GM19452 (cell line): ENCODE measurements at regions not wholly inside any gene's neighbourhood (a gene's known extent, or its start where the extent isn't known, plus 50 kb on each side); places are given as distances from the start of the nearest gene placed in this dataset.
"Not testable (repeated sequence)": the region's sequence is repeated elsewhere in the genome, so short reads cannot be mapped to it uniquely, and the experiment has no call there.

ENCODE experiments used
- ATAC-seq: cut with Tn5 transposase; IDR thresholded peaks from one replicate; pipeline ENCODE4 v1.9.1; 2021; ENCODE audit not compliant: unreplicated experiment

DNA sequence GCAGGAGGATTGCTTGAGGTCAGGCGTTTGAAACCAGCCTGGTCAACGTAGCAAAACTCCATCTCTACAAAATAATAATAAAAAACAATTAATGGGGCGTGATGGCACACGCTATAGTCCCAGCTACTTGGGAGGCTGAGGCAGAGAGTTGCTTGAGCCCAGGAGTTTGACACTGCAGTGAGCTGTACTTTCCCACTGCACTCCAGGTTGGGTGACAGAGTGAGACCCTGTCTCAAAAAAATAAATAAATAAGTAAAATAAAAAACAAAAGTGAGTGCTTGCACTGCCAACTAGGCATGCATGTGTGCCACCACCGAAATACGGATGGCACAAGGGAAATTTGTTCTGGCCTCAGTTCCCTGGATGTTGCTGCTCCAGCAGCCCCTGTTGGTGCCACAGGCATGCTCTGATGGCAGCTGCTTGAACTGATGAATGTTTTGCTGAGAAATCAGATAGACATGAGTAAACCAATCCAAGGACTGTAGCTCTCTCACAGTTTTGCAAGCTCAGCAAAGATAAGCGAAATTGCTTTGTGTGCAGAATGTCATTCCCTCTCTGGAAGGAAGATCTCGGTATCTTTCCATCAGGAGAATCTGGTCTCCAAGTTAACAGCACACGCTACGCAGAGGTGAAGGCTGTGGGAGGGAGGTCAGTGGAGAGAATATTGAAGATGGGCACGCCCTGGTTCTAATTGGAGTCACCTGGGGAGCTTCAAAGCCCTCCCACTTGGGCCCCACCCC is 188.0 kb upstream of the SLC24A3 start:
- no peak for ATAC-seq

DNA sequence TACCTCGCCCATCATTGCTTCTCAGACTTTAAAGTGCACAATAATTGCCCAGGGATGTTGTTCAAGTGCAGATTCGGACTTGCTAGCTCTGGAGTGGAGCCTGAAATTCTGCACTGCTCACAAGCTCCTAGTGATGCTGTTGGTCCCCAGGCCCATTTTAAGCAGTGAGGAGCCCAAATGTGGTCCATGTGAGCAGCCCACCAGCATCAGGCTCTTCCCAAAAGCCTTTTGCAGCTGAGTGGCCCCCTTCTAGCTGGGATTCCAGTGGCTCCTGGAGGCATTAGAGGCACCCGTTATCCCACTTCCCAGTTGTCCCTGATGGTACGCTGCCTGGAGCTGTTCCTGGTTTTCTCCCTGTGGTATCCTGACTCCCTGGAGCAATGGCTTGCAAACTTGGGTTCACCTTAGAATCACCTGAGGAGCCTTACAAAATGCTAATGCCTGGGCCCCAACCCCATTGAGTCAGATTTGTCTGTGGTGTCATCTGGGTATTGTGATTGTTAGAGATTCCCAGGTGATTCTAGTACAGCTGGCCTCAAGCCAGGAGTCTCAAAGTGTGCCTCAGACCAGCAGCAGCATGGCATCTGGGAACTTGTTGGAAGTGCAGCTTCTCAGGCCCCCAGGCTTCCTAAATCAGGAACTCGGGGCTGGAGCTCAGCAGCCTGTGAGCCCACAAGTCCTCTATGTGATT is 186.9 kb upstream of the SLC24A3 start:
- ATAC-seq = no peak

DNA sequence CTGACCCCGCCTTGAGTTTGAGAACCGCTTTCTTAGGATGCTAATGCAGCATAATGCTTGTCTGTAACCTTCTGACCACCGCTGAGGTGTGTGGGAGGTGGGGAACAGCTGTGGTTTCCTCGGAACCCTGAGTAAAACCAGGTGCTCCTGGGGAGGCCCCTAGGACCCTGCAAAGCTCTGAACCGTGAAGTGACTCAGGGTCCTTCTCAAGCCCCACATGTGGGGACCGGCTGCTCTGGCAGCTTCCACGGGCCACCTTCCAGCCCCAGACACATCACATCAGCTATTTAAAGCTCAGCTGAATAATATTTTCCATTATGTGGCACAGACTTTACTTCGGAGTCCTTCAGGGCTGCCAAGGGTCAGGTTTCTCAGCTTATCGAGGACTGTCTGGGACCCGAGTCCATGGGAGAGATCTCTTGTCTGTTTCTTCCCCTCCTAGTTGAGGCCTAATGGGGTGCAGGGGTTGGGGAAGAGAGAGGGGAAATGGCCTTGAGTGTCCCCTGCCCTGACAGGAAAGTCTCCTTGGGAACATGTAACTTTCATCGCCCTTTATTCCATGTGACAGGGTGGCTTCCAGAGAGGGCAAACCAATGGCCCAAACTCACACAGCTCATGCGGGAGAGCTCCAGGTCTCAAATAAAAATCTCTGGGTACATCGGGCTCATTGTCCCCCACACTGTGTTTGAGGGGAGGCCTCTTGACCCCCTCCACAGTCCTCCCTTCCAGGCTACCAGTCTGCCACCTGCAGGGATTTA is 186.1 kb upstream of the SLC24A3 start:
- ATAC-seq = peak; percentile 63

DNA sequence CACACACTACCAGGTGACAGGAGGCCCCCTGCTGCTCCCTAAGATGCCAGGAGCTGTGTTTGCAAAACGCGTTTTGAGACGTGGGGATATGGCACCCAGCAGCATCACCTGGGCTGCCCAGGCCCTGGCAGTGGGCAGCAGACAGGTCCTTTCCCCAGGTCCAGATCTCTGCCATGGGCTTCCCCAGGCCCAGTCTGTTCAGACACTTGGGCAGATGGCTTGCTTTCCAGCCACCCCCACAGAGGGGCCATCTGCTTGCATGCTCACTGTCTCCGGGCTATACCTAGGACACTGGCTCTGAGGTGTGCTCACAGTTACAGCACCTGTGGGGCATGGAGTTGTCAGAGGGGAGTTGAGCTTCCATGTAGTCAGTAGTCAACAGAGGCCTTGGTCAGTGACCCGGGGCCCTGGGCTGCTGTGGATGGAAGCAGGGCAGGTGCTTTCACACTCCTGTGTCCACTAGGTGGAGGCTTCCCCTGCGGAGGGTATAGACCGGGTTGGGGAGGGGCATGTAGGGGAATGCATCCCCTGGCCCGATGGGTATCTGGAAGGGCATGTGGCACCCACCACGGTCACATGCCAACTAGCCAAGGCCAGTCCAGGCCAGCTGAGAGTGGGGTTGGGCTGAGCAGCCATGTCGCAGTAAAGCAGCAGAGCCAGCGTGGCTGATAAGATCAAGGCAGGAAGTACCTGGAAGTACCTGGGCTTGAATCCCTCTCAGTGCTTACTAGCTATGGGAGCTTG is 185.4 kb upstream of the SLC24A3 start:
- no peak for ATAC-seq

DNA sequence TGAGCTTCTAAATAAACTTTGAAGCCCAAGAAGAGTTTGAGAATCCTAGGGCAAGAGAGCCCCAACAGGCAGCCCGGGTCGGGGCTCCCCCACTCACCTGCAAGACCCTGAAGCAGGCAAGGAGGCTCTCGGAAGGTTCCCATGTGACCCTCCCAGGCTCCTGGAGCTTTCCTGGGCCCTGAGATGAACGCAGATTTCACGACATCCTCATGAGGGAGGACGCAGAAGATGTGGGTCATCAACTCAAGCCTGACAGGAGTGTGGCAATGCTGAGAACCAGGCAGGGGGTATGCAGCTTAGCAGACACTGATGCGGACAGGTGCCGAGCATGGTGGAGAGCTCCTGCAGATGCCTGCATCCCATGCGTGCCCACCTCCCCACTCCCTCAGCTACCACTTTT is 184.5 kb upstream of the SLC24A3 start:
- ATAC-seq = no peak

DNA sequence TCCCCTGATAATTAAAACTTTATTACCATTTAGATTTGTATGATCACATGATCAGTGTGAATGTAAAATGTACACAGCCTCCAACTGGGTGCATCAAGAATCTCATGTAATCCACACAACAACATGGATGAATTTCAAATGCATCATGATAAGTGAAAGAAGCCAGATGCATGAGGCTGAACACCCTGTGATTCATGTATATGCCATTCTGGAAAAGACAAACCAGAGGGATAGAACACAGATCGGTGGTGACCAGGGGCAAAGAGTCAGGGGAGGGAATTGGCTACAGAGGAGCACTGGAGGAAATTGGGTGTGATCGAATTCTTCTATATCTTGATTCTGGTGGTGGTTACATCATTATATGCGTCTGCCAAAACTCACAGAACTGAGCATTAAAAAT is 170.7 kb upstream of the SLC24A3 start:
- no peak for ATAC-seq

DNA sequence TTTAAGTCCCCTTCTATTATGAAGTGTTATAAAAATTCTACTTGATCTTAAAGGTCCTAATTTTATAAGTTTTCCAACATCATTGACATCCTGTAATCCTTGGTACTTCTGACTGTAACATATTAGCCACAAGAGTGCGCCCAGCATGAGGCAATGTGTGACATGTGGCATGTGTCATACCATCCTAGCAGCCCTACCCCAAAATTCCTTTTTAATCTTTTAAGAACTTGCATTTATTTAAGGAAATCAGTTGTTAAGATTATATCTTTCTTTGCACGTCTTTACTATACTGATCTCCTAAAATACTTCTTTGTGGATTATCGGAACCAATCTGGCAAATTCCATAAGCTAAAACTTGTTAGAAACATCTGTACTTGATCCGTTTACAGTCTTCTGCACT is 167.1 kb upstream of the SLC24A3 start:
- no peak for ATAC-seq

DNA sequence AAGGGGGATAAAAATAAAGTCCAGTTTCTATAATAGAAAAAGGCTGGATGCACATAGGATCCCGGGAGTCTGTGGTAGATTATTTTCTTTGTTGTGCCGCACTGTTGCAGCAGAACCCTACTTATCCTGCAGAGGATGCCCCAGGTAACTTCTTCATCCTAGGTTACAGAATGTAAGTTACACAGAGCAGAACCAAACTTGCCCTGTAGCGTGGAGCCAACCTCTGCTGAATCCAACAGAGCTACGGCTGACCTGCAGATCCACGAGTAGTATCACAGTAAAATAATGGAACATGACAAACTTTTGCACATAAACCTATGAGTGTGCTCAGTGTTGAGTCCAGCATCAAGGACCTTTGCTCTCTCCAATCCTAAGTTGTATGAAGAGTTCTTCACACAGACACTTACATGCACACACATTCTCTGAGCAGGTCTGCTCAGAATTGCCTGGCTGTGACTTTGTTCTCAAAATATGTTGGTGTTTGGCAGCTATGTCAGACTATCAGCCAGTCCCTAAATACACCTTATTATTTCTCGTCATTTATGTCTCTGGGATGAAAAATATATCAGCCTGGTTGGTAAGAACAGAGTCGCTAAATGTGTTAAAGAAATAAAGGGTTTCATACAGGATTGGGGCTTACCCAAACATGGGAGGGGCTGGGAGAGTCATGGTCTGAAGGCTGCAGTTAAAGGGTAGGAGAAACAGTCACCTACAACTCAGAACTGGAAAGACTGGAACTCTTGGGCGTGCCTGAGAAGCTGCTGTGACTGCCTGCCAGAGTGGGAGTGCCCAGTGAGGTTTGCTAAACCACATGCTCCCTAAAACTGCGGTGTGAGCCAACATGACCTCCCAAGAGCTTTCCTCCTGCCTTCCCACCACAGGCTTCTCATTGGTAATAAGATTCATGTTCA is 165.1 kb upstream of the SLC24A3 start:
- ATAC-seq = no peak

DNA sequence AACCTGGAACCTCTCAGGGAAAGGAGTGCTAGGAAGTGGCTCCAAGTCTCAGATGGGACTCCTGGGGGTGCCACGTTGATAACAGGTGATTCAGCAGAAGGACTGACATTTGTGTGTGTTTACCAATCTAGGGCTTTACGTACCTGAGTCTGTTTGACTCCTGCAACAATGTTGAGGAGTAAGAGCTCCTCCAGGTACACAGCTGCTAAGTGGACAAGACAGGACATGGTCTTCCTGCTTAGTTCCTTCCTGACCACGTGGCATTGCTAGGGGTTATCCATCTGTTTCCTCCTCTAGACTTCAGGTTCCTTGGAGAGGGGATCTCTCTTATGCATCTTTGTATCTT is 164.5 kb upstream of the SLC24A3 start:
- ATAC-seq = no peak

DNA sequence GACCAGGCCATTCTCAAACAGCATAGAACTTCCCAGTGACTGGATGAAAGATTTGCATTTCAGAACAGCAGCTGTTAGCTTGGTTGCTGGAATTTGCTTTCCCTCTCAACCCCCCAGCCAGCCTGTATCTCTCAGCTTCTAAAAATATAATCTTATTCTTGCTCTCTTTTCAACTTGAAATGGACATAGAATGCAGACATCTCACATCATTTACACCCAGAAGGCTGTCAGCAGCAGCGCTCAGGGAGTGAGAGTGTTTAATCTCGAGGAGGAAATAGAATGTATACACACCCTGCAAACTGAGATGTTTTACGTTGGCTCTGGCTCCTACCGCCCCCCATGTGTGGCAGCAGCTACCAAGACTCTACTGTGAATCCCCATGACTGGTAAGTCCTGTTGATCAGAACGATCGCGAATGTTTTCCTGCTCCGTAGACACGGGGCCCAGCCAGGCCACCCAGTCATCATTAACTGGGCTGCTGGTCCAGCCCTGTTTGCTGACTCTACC is 163.4 kb upstream of the SLC24A3 start:
- no peak for ATAC-seq

DNA sequence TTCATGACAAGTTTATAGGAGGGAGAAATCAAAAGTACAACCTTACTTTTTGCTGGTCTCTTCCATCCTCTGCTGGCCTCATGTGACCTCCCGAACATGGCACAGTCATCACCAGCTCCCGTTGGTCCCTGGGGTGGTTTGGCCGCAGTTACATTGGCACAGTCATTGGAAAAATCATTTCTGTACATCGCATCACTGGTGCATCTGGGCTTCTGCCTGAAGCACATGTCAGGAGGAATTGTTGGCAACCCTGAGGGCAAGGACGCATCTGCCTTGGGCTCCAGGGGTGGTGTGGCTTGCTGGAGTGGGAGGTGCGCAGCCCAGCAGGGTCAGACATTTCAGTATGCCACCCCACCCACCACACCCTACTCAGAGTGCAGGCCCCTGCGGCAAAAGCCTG is 162.9 kb upstream of the SLC24A3 start:
- ATAC-seq = no peak

DNA sequence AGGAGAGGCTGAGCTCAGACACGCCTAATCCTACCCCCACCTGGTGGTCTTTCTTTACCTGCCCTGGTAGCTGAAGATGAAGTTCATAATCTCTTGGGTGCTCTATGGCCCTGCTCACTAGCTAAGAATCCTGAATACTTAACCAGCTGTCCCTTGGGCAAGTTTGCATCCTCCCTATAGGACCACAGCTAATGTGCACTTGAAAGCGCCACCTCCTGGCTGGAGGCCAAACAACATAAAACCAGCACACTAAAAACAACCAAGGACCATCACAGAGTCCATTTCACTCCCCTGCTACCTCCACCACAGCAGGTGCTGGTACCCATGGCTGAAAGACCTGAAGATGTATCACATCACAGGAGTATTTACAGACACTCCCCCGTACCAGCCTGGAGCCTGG is 155.5 kb upstream of the SLC24A3 start:
- ATAC-seq = no peak

DNA sequence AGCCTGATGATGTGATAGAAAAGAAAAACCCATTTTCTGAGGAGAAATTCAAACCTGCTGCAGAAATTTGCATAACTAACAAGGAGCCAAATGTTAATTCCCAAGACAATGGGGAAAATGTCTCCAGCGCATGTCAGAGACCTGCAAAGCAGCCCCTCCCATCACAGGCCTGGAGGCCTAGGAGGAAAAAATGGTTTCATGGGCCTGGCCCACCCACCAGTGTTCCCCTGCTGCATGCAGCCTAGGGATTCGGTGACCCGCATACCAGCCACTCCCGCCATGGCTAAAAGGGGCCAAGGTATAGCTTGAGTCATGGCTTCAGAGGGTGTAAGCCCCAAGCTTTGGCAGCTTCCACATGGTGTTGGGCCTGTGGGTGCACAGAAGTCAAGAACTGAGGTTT is 147.7 kb upstream of the SLC24A3 start:
- ATAC-seq = not testable (repeated sequence)

DNA sequence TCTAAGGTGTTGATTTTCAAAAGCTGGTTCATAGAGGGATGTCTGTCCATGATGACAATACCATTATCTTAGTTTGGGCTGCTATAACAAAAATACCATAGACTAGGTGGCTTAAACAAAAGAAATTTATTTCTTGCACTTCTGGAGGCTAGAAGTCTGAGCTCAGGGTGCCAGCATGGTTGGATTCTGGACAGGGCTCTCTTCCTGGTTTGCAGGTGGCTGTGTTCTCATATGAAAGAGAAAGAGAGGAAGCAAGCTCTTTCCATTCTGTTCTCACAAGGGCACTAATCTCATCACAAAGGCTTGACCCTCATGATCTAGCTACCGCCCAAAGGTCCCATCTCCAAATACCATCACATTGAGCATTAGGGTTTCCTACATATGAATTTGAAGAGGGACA is 144.5 kb upstream of the SLC24A3 start:
- no peak for ATAC-seq

DNA sequence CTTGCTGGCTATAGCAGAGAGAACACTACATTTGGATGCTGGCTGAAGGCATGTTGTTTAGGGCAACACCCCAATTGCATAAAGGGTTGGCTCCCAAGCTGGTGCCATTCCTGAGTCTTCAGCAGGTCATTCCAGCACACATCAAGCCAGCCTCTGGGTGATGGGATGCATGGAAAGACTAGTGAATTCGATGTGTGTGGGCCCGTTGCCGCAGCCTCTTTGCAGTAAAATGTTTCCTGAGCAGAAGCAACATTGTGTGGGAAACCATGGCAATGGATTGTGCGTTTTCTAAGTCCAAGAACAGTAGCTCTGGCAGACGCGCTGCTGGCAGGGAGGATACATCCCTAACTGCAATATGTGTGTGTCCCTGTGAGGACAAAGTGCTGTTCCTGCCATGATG is 142.4 kb upstream of the SLC24A3 start:
- no peak for ATAC-seq

DNA sequence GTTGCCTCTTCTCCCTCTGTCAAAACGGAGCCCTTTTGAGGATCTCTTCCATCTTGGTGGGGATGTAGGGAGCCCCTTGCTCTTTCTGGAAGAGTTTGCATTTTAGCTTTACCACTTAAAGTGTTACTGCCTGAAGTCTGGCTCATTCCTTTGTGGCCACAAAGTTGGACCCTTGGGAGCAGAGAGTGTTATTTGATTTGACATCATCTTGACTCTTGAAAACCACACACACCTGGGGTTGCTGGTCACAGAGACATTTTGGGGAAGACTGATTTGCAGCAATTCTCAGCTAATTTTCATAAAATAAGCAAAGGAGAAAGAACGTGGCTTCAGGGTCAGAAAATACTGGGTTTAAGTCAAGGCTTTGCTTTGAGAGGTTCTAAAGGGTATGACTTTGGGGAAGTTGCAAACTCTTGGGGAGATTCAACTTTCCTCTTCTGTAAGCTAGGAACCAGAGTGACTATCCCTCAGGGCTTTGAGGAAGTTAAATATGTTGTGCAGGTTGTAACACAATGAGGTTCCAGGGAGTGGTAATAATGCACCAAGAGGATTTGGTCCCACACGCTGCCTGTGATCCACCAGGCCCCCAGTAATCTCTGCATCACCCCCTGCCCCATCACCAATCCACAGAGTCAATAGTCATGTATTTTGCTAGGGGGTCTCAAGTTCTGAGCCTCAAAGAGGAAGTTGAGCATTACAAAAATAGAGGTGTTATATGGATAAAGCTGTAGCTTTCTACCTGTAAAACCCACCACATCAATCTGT is 141.6 kb upstream of the SLC24A3 start:
- ATAC-seq = peak; percentile 41

DNA sequence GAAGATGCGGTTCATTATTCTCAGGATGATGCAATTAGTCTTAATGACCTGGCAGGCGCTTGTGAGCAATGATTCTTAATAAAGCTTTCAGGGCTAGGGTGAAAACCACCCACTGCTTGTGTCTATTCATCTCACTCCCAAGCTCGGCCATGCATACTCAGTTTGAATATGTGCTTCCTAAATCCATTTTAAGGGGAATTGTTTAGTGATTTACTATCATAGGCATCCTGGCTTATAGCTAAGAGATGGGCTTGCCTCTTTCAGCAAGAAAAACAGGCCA is 141.1 kb upstream of the SLC24A3 start:
- ATAC-seq = peak; percentile 32

DNA sequence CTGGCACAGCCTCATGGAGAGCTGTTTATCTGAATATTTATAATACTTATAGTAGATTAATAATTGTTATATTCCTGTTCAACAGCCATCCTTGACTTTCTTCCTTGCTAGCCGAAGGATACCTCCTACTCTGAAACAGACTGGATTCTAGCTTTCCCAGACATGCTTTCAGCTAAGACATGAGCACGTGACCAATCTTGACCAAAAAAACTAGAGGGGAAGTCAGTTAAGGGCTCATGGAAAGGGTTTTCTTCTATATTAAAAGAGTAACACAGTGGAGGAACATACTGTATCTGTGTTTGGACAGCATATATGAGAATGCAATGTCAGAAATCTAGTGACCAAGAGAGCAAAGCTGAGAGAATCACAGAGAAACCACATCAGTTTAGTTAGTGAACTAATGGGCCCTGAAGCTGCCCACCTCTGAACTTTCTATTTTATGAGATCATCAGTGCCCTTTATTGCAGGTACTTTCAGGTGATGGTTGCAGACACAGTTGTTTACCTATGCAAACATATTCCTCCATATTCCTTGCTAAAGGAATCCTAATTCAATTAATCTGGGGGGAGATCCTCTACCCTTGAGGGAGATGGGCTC is 140.4 kb upstream of the SLC24A3 start:
- ATAC-seq = no peak

DNA sequence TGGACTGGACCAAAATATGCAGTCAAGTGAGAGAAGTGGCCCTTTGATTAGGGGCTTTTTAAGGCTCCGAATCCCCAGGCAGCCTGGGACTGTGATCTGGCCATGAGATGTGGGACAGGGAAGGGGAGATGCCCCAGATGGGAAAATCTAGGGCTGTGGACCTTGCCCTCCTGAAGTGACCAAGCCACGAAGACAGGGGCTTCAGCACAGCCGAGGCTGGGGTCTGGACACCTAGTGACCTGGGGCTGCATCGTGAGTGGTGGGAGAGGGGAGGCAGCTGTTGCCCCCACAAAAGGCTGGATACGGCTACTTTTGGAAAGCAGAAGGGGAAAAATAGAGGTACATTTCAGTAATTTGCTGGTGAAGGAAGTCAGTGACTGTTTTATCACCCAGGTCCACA is 139.5 kb upstream of the SLC24A3 start:
- ATAC-seq = no peak
